Activated CD4-positive, alpha-beta T cell treated with anti-CD3 and anti-CD28 coated beads, Interleukin-2, Interleukin-4, amounts not matched to agents 100 ng/mL and 50 ng/mL, durations not matched to agents 16 hours and 8 hours (primary cell): ENCODE measurements at regions not wholly inside any gene's neighbourhood (a gene's known extent, or its start where the extent isn't known, plus 50 kb on each side); places are given as distances from the start of the nearest gene placed in this dataset.

ENCODE experiments used
- DNase-seq: peaks from one replicate; pipeline ENCODE4 v3.0.0-alpha.2; 2020; ENCODE audit warnings: low spot score

GRCh38 chr9:29830821-29831220, 2257.5 kb upstream of the C9orf72 start:
- no peak for DNase-seq

- DNase-seq: no peak
Measured at GRCh38 chr9:29838491-29839020, 2265.3 kb upstream of the C9orf72 start.

DNA sequence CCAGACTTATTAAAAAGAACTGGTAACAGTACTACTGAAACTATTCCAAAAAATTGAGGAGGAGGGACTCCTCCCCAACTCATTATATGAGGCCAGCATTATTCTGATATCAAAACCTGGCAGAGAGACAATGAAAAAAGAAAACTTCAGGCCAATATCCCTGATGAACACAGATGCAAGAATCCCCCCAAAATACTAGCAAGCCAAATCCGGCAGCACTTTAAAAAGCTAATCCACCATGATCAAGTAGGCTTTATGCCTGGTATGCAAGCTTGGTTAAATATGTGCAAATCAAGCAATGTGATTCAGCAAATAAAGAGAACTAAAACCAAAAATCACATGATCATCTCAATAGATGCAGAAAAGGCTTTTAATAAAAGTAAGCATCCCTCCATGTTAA, 2271.0 kb upstream of the C9orf72 start:
- no peak for DNase-seq

DNA sequence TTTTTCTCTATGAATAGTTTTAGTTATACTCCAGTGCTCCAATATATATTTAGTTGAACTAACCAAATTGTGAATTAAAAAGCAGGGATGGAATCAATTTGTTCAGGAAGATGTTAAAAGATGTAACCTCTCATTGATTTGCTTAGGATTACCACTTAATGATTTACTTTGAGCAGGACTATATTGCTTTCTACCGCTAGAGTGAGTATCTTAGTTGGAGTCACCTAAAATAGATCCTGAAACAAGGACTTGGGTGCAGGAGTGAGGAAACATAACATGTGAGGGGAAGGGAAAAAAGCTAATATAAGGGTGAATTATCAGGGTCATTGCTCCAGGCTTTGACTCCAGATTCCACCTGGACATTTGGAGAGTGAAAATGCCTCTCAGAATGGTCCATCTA, 2277.4 kb upstream of the C9orf72 start:
- DNase-seq: no peak

DNA sequence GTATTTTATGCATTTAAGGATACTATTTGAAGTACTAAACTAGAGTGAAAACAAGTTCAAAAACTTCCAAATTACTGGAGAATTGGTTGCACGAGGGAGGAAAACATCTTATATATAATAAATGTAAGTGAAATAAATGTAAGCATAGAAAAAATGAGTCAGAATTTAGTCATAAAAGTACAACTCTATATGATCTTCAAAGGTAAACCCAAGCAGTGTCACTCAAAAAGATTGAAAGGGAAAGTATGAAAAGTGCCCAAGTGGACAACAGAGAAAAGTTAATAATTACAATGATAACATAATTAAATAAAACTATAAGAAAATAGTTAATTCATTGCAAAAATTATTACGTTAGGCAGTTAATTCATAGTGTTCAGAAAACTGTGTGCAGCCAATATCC, 2288.5 kb upstream of the C9orf72 start:
- DNase-seq: no peak

DNA sequence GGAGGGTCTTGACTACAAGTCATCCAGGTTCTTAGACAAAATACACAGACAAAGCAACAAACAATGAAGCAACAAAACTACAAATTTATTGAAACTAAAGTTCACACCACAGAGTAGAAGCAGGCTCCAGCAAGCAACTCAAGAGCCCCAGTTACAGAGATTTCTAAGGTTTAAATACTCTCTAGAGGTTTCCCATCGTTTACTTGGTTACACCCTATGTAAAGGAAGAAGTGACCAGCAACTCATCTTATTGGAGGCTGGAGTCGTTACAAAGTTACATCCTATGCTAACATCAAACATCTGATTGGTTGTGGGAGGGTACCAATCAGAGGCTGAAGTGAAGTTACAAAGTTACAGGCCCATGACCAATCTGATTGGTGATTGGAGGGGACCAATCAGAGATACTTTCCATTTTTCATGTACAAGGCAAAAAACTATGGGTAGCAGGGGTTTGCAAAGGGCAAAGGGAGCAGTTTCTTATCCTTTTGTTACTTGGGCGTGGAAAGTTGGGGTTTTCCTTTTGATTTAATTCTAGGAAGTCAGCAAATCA, 2292.6 kb upstream of the C9orf72 start:
- DNase-seq: no peak

DNA sequence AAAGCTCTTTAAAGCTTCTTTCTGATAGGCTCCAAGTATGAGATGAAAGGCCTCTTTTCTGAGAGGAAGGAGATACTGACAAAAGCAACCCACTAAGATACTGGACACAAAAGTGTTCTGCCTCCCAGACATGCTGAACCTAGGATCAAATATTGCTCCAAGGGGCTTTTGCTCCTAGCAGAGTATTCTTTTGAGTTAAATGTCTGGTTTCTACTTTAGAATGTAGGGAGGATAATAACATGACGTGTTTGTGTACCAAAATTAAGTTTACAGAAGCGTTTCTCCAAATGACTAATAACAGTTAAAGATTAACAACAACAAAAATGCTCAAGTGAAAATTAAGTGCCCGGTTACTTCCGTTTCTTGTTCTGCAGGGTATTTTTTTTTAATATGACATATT, 2293.3 kb upstream of the C9orf72 start:
- DNase-seq: no peak

DNA sequence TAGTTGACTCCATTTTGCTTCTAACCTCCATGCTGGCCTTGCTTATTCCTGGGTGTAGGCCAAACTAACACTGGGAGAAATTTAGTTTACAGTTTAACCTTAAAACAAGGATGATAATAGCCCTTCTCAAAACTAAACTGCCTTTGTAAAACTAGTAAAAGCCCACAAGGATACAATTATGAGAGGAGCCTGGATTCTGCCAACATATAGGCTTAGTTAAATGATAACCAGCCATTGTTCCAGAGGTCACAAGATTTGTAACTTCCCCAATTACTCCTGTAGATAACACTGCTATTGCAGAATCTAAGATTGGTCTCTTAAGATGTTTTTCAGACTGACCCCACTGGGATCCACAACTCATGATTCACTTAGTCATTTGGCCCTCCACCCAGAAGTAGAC, 2300.3 kb upstream of the C9orf72 start:
- DNase-seq: no peak

- no peak for DNase-seq
Measured at GRCh38 chr9:29875547-29875946, 2302.3 kb upstream of the C9orf72 start.

DNA sequence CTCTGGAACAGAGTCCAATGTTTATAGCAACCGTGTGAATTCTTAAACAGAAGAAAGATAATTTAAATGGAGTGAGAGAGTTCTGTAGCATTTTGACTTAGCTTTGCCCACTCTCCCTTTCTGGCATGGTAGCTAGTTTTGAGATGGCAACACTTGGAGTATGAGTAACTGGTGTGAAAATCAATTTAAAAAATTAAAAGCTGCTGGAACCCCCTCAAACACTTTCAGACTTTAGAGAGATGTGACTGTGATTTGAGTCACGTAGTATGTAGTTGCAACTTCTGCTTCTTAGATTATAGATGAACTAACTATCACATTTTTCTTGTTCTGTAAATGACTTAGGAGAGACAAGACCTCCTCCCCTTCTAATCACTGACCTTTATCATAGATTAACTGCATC, 2309.5 kb upstream of the C9orf72 start:
- DNase-seq: no peak

GRCh38 chr9:29906065-29906464, 2332.8 kb upstream of the C9orf72 start:
- DNase-seq: no peak

- no peak for DNase-seq
Measured at GRCh38 chr9:29928072-29928471, 2354.8 kb upstream of the C9orf72 start.

DNA sequence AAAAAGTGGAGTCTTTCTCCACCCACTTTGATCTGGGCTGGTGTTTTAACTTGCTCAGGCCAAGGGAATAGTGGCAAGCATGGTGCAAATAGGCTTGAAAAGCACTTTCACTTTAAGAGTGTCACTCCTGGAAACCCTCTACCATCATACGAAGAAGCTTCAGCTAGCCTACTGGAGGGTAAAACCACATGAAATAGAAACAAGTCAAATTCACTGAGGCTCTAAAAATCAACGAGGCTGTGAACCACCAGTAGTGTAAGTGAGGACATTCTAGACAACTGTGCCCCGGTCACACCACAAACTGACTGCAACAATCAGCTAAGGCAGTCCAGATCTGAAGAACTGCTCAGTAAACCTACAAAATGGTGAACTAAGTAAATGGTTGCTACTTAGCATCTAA, 2366.3 kb upstream of the C9orf72 start:
- no peak for DNase-seq

- no peak for DNase-seq
Measured at GRCh38 chr9:29945012-29945411, 2371.7 kb upstream of the C9orf72 start.

DNA sequence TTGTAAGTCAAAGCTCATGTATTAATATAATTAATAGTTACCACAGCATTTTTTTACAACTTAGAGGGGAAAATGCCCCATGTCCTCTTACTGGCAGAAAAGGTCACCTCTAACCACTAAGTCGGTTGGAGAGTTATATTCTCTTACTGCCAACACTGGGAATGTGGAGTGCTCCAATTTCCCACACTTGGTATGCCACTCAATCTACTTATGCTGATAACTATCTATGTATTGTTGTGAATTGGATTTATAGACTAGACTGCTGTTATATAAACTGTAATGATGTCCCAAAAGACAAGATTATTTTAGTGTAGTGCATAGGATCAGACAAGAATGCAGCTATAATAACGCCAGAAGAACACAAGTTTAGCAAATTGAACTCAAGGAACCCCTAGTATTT, 2385.2 kb upstream of the C9orf72 start:
- DNase-seq: no peak

DNA sequence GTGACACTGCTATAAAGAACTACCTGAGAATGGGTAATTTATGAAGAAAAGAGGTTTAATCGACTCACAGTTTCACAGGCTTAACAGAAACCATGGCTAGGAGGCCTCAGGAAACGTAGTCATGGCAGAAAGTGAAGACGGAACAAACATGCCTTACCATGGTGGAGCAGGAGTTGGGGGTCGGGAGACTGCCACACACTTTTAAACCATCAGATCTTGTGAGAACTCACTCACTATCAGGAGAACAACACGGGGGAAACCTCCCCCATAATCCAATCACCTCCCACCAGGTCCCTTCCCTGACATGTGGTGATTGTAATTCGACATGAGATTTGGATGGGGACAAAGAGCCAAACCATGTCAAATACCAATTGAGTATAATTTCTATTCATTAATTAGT, 2392.6 kb upstream of the C9orf72 start:
- DNase-seq: no peak

DNA sequence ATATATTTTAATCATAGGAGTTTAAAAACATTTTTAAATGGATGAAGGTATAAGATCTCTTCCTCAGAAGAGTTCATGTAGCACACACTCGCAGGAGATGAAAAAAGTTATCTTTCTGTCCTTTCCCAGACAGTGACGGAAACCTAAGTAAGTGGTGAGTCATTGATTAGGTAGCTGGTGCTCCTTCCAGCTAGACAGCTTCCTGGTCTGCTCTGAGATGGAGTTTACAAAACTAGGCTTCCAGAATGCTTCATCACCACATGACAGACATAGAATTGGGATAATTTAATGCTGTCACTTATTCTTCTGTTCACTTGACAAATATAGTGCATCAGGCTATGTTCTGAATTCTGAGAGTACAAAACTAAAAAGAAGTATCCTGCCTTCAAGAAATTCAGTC, 2393.0 kb upstream of the C9orf72 start:
- no peak for DNase-seq

DNA sequence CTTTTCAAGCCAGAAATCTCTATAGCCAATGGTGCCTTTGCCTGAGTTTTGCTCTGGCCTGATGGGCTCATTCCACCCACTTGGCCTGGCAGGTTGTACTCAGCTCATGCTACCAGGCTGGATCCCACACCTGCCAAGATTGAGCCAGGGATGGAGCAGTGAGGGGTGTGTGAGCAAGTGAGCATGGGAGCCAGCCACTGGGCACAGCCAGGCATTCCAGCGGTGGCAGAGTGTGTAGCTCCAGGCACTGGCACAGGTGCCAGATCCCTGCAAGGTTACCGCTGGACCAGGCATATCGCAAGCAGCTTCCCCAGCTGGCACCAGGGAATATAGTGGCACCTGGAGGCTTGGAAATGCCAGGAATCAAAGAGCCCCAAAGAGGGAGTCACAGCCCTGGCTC, 2395.6 kb upstream of the C9orf72 start:
- DNase-seq: no peak

DNA sequence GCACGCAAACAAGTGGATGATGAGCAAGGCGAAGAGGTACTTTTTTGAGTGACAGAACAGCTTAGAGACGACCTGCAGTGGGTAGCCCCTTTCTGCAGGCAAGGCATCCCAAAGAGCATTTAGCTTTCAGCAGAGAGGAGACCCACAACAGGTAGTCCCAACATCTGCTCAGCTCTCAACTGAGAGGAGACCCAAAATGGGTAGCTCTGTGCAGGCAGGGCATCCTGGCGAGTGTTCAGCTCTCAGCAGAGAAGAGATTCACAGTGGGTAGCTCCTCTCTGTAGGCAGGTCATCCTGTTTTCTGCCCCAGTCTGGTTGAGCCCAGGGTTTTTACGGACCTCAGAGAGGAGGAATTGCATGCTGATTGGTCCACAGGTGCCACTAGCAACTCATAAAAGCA, 2396.1 kb upstream of the C9orf72 start:
- no peak for DNase-seq

GRCh38 chr9:29969856-29970647, 2396.8 kb upstream of the C9orf72 start:
- DNase-seq: no peak

GRCh38 chr9:29974197-29974596, 2400.9 kb upstream of the C9orf72 start:
- DNase-seq: no peak

- no peak for DNase-seq
Measured at GRCh38 chr9:29976981-29977380, 2403.7 kb upstream of the C9orf72 start.

GRCh38 chr9:29981013-29981412, 2403.4 kb upstream of the ACO1 start:
- DNase-seq: no peak

GRCh38 chr9:29999645-30000044, 2384.8 kb upstream of the ACO1 start:
- no peak for DNase-seq
